ENCODE measurements at regions not wholly inside any gene's neighbourhood (a gene's known extent, or its start where the extent isn't known, plus 50 kb on each side); places are given as distances from the start of the nearest gene placed in this dataset.

DNA sequence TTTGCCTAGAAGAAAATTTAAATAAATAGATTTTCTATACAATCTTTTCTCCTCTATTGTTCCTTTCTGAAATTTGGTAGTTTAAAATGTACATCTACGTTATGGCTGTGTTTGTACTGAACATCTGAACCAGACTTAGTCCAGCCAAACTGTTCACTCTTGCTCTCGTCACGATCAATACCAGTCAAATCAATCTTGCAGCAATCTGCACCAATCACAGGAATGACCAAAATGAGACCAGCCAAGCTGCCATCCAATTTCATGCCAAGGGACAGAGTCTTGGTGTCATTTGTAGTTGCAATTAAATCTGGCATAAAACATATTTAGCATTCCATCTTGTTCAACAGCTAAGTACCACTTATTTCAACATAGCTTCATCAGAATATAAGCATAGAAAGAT is 156.6 kb downstream of the IRS2 start:
- no peak for TF ChIP-seq SRF (IDR thresholded peaks at IDR 0.05; ENCODE audit: low read depth)
- TF ChIP-seq, protein P1, sequence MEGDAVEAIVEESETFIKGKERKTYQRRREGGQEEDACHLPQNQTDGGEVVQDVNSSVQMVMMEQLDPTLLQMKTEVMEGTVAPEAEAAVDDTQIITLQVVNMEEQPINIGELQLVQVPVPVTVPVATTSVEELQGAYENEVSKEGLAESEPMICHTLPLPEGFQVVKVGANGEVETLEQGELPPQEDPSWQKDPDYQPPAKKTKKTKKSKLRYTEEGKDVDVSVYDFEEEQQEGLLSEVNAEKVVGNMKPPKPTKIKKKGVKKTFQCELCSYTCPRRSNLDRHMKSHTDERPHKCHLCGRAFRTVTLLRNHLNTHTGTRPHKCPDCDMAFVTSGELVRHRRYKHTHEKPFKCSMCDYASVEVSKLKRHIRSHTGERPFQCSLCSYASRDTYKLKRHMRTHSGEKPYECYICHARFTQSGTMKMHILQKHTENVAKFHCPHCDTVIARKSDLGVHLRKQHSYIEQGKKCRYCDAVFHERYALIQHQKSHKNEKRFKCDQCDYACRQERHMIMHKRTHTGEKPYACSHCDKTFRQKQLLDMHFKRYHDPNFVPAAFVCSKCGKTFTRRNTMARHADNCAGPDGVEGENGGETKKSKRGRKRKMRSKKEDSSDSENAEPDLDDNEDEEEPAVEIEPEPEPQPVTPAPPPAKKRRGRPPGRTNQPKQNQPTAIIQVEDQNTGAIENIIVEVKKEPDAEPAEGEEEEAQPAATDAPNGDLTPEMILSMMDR (IDR thresholded peaks at IDR 0.05 in 2 of 3, conservative IDR thresholded peaks at IDR 0.05 in 1 of 3; ENCODE audit: borderline replicate concordance in 1 of 3, insufficient read depth in 1 of 3, low read depth in 2 of 3, low read length in 2 of 3): no peak
- TF ChIP-seq, protein P2, sequence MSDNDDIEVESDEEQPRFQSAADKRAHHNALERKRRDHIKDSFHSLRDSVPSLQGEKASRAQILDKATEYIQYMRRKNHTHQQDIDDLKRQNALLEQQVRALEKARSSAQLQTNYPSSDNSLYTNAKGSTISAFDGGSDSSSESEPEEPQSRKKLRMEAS (IDR thresholded peaks at IDR 0.05): no peak

Data from HCT116 (cell line).